Gastrocnemius medialis (tissue), 4 donors: ENCODE measurements at regions not wholly inside any gene's neighbourhood (a gene's known extent, or its start where the extent isn't known, plus 50 kb on each side); places are given as distances from the start of the nearest gene placed in this dataset.

Source experiments
- POLR2A ChIP-seq, 2 donors: fragments of 450-650 bp; IDR thresholded peaks; one replicate each; pipeline ENCODE4 v1.6.1; 2017; ENCODE audit warnings: antibody characterized with exemption in 2 of 2, mild to moderate bottlenecking in 2 of 2, moderate library complexity in 2 of 2
- TF ChIP-seq, protein P1 (sequence below), 5 experiments: fragments of 450-650 bp in 3 of 5; fragments of 200-600 bp in 2 of 5; sonication (generic) in 2 of 5; IDR thresholded peaks in 4 of 5; conservative IDR thresholded peaks in 1 of 5; 1 replicate in 4 of 5; 2 replicates in 1 of 5; pipeline ENCODE4 v1.5.1; 2016 to 2019; ENCODE audit warnings: antibody characterized with exemption in 5 of 5, mild to moderate bottlenecking in 3 of 5, moderate library complexity in 3 of 5

DNA sequence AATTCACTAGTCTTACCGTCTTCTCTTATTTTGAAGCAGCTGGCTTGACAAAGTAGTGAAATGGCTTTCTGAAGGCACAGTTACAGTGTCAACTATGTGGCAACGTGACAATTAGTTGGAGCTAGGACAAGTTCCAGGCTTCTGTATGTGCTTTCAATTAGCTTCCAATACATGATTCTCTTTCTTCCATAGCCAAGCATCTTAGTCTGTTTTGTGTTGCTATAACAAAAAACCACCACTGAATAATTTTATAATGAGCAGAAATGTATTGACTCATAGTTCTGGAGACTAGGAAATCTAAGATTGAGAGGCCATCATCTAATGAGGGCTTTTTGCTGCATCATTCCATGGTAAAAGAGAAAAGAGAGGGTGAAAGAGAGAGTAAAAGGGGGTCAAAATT is 365.1 kb upstream of the PLSCR5 start:
- TF ChIP-seq, protein P1, sequence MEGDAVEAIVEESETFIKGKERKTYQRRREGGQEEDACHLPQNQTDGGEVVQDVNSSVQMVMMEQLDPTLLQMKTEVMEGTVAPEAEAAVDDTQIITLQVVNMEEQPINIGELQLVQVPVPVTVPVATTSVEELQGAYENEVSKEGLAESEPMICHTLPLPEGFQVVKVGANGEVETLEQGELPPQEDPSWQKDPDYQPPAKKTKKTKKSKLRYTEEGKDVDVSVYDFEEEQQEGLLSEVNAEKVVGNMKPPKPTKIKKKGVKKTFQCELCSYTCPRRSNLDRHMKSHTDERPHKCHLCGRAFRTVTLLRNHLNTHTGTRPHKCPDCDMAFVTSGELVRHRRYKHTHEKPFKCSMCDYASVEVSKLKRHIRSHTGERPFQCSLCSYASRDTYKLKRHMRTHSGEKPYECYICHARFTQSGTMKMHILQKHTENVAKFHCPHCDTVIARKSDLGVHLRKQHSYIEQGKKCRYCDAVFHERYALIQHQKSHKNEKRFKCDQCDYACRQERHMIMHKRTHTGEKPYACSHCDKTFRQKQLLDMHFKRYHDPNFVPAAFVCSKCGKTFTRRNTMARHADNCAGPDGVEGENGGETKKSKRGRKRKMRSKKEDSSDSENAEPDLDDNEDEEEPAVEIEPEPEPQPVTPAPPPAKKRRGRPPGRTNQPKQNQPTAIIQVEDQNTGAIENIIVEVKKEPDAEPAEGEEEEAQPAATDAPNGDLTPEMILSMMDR (IDR thresholded peaks at IDR 0.05 in 4 of 5, conservative IDR thresholded peaks at IDR 0.05 in 1 of 5): no peak
- no peak for TF ChIP-seq POLR2A (IDR thresholded peaks at IDR 0.05)
